GM04504 (cell line): ENCODE measurements at regions not wholly inside any gene's neighbourhood (a gene's known extent, or its start where the extent isn't known, plus 50 kb on each side); places are given as distances from the start of the nearest gene placed in this dataset.

Experiments used
- DNase-seq: peaks from one replicate; pipeline ENCODE4 v3.0.0-alpha.2; 2012; ENCODE audit warnings: low read depth

DNA sequence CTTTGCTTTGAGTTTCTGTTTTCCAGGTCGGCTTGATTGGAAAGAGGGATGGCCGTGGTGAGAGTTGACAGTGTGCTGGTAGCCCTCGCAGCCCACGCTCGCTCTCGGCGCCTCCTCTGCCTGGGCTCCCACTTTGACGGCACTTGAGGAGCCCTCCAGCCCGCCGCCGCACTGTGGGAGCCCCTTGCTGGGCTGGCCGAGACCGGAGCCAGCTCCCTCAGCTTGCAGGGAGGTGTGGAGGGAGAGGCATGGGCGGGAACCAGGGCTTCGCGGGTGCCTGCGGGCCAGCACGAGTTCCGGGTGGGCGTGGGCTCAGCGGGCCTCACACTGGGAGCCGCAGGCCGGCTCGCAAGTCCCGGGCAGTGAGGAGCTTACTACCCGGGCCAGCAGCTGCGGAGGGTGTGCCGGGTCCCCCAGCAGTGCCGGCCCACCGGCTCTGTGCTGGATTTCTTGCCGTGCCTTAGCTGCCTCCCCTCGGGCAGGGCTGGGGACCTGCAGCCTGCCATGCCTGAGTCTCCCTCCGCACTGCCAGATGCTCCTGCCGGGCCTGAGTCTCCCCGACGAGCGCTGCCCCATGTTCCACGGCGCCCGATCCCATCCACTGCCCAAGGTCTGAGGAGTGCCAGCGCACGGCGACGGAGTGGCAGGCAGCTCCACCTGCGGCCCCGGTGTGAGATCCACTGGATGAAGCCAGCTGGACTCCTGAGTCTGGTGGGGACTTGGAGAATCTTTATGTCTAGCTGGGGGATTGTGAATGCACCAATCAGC lies 166.4 kb upstream of the FAT1 start:
- DNase-seq = no peak

DNA sequence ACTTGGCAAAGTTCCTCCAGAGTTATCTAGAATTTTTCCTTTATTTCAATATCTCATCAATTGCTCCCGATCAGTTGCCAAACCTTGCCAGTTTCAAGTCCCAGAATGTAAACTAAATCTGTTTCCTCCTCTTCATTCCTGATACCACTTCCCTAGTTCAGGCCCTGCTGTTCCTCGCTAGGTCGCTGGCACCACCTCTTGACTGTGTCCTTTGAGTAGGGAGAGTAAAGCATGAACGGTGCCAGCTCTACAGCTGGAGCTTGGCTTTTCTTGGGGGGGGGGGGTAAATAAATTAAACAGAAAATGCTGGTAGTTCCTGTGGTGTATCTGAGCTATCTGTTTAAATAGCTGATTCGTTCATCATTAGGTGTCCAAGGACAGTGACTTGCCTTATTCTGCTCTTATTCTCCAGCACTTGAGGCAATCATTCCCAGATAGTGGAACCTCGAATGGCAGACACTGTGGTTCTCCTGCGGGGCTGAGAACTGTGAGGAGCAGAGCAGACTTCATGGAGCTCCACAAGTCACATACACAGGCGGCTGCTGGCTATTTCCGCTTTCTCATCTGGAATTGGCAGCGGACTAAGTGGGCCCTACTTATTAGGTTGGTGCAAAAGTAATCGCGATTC lies 168.3 kb upstream of the FAT1 start:
- DNase-seq = no peak

GRCh38 chr4:186898367-186898766 lies 174.7 kb upstream of the FAT1 start:
- DNase-seq = no peak

DNA sequence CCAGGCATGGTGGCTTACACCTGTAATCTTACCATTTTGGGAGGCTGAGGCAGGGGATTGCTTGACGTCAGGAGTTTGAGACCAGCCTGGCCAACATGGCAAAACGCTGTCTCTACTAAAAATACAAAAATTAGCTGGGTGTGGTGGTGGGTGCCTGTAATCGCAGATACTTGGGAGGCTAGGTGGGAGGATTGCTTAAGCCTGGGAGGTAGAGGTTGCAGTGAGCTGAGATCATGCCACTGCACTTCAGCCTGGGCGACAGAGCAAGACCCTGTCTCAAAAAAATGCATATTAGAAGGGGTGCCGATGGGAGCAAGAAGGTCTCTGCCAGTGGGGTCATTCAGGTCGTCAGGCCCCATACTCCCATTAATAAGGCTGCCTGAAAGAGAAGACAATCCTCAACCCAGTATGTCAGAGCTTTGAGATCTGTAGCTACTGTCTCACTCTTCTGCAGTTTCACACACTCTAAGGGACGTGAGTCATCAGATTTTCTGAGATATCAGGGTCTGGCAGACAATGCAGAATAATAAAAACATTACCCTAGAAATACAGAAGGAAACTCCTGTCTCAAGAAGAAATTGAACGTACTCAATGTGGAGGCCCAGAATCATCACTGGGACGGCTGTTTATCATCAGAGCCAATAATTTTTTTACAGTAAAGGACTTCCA lies 176.7 kb upstream of the FAT1 start:
- DNase-seq = peak; percentile 64

DNA sequence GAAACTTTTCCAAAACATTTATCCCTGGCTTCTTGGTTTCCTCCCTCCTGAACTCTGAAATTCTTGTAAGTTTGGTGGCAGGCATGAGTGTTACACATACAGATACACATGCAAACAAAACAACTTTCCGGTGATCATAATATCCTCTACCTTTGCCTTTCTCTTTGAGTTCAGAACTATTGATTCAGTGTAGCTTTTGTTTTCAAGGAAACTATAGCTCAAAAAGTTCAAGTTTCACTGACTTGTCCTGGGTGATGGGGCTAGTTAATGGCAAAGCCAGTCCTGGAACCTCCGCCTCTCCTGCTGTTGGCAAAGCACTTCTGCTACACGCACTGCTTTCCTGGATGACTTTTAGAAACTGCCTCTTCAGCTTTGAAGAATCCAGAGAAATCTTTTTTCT lies 177.3 kb upstream of the FAT1 start:
- no peak for DNase-seq

GRCh38 chr4:186901850-186902249 lies 178.2 kb upstream of the FAT1 start:
- DNase-seq = no peak

DNA sequence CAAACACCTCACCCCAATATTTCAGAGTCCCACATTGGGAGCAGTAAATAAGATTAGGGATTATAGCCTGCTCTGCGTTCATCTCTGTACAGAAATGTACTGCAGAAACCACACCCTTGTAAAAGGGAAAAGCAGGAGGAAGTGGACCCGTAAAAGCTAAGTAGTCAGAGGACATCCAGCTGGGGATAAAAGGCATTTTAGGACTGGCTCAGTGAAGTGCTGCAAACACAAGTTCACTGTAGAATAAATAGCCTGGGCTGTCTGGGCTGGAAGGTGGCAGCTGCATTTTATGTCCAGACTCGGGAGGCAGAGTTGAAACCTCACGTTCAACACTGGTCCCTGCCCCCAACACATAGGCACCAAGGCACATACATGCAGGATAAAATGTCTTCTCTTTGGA lies 178.7 kb upstream of the FAT1 start:
- no peak for DNase-seq

DNA sequence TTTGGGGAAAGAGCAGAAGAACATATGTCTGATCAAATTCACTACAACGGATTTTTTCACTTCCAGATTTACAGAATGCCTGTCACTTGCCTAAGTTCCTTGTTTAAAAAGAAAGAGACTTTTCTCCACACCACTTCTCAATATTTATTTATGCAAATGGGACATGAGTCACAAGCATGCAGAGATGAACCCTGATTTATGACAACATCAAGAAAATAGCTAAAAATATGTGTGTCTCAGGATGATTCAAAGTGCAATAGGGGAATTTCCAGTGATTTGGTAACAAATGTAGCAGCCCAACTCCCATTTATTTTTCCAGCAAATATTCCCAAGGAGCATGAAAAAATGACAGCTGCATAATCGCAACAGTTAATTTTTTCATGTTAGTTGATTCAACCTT lies 180.4 kb upstream of the FAT1 start:
- peak; percentile 74 for DNase-seq

DNA sequence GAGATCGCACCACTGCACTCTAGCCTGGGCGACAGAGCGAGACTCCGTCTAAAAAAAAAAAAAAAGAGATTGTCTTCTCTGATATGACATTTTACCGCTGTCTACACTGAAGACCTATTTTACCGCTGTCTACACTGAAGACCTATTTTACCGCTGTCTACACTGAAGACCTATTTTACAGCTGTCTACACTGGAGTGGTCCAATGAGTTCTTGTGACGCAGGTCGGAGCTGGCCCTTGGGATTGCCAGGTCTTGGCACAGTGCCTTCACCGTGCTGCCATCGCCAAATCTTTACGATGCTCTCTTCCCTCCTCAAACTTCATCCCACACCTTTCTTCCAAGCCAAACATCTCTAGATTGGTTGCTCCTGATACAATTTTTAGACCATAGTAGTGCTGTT lies 183.1 kb upstream of the FAT1 start:
- no peak for DNase-seq

GRCh38 chr4:186910385-186910784 lies 186.7 kb upstream of the FAT1 start:
- DNase-seq = no peak

GRCh38 chr4:186912606-186913005 lies 188.9 kb upstream of the FAT1 start:
- no peak for DNase-seq

DNA sequence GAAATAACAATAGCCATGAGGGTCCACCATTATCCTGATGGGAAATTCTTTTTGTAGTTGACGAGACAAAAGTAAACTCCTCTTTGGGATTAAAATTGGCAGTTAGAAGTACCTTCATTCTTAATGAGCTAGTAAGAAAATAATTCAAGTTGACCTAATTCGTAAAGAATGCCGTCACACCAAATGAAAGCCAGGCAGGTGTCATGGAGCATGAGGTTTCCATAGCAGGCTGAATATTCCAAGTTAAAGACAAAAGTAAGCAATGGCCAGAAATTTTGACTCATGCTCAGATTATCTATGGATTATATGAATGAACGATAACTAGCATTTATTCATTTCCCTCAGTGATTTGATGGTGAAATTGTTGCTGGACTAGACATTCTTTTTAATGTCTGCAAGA lies 192.2 kb upstream of the FAT1 start:
- no peak for DNase-seq

GRCh38 chr4:186917136-186917535 lies 193.5 kb upstream of the FAT1 start:
- no peak for DNase-seq

GRCh38 chr4:186918466-186918865 lies 194.8 kb upstream of the FAT1 start:
- DNase-seq = no peak

- no peak for DNase-seq
These were observed 195.7 kb upstream of the FAT1 start for GRCh38 chr4:186919340-186919739.

DNA sequence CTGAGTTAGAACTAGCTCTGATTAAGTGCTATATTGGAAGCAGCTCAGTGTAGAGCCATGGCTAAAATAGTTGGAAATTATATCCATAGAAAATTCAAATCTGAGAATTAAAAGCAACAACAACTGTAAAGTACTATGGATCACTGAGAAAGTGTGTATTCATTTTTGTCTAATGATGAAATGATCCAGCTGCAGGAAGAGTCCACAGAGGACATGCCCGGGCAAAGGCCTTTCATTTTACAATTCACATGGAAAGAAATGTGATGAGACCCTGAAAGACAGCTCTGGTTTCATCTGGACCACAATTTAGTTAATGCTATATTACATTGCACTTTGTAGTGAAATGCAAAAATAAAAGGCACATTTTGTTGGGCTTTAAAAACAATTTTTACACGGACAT lies 196.8 kb upstream of the FAT1 start:
- DNase-seq = no peak

GRCh38 chr4:186920992-186921391 lies 197.3 kb upstream of the FAT1 start:
- no peak for DNase-seq

DNA sequence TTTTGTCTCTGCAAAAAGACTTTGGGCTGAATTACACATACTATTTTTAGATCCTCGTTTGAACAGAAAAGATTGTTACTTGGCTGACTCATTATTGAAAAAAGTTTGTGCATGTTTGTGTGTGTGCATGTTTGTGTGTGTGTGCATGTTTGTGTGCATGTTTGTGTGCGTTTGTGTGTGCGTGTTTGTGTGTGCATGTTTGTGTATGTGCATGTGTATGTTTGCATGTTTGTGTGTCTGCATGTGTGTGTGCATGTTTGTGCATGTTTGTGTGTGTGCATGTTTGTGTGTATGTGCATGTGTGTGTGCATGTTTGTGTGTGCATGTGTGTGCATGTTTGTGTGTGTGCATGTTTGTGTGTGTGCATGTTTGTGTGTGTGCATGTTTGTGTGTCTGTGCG lies 201.1 kb upstream of the FAT1 start:
- no peak for DNase-seq

GRCh38 chr4:186927624-186928023 lies 204.0 kb upstream of the FAT1 start:
- DNase-seq = no peak

- no peak for DNase-seq
These were observed 206.4 kb upstream of the FAT1 start for GRCh38 chr4:186930024-186930423.

- peak; percentile 71 for DNase-seq
These were observed 207.9 kb upstream of the FAT1 start for GRCh38 chr4:186931519-186931918.

- no peak for DNase-seq
These were observed 208.5 kb upstream of the FAT1 start for GRCh38 chr4:186932196-186932595.

GRCh38 chr4:186932631-186933187 lies 209.1 kb upstream of the FAT1 start:
- DNase-seq = peak; percentile 68
